ENCODE measurements at regions not wholly inside any gene's neighbourhood (a gene's known extent, or its start where the extent isn't known, plus 50 kb on each side); places are given as distances from the start of the nearest gene placed in this dataset.

- TF ChIP-seq, protein P1, sequence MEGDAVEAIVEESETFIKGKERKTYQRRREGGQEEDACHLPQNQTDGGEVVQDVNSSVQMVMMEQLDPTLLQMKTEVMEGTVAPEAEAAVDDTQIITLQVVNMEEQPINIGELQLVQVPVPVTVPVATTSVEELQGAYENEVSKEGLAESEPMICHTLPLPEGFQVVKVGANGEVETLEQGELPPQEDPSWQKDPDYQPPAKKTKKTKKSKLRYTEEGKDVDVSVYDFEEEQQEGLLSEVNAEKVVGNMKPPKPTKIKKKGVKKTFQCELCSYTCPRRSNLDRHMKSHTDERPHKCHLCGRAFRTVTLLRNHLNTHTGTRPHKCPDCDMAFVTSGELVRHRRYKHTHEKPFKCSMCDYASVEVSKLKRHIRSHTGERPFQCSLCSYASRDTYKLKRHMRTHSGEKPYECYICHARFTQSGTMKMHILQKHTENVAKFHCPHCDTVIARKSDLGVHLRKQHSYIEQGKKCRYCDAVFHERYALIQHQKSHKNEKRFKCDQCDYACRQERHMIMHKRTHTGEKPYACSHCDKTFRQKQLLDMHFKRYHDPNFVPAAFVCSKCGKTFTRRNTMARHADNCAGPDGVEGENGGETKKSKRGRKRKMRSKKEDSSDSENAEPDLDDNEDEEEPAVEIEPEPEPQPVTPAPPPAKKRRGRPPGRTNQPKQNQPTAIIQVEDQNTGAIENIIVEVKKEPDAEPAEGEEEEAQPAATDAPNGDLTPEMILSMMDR (IDR thresholded peaks at IDR 0.05), result no peak
- TF ChIP-seq POLR2AphosphoS5 (IDR thresholded peaks at IDR 0.05), result no peak
Observed at GRCh38 chr20:25848222-25848621, 151.6 kb upstream of the ZNF337 start.

All from stomach (tissue), 4 donors.